ENCODE measurements at regions not wholly inside any gene's neighbourhood (a gene's known extent, or its start where the extent isn't known, plus 50 kb on each side); places are given as distances from the start of the nearest gene placed in this dataset.

GRCh38 chr5:124260921-124261515 is 485.4 kb downstream of the ZNF608 start:
- CTCF ChIA-PET, result no interaction called here

GRCh38 chr5:124259017-124259416 is 487.4 kb downstream of the ZNF608 start:
- no peaks in the 10 kb centered on the region for H3K9me2 ChIP-seq
- no peak for TF ChIP-seq EZH2phosphoT487 (IDR thresholded peaks at IDR 0.05; ENCODE audit: borderline replicate concordance, low read depth)
- TF ChIP-seq PBX3 (IDR thresholded peaks at IDR 0.05), result no peak
- TF ChIP-seq TEAD4 (IDR thresholded peaks at IDR 0.05; ENCODE audit: borderline replicate concordance, insufficient read depth), result no peak
- CTCF ChIA-PET, result no interaction called here
- H3F3A ChIP-seq (replicated peaks; ENCODE audit: insufficient read depth), result no peaks in the 10 kb centered on the region
- peaks cover 0 to under 1% of the 10 kb centered on the region in 2 experiments; a peak in 2 of 4 replicates for H3K4me1 ChIP-seq (ENCODE audit: control insufficient read depth in 1 of 2, insufficient read depth in 2 of 2, low read depth in 1 of 2, low read length in 1 of 2)
- no peak overlapping the region for H3K9ac ChIP-seq
- no peaks in the 10 kb centered on the region for H3K36me3 ChIP-seq (replicated peaks in 1 of 2; ENCODE audit: control insufficient read depth in 1 of 2, insufficient read depth in 2 of 2, low read length in 1 of 2)
- H3K27ac ChIP-seq (ENCODE audit: low read depth in 2 of 2, low read length in 1 of 2), result no peak overlapping the region
- H3K4me2 ChIP-seq, result no peak overlapping the region
- no peaks in the 10 kb centered on the region for H4K20me1 ChIP-seq (ENCODE audit: insufficient read depth)
- H3K27me3 ChIP-seq (ENCODE audit: insufficient read depth), result no peaks in the 10 kb centered on the region
- no peaks in the 10 kb centered on the region for H3K79me2 ChIP-seq (ENCODE audit: insufficient read depth)
- no peak overlapping the region for H2AFZ ChIP-seq (ENCODE audit: low read depth)
- DNase-seq, result no peak
- H3K9me3 ChIP-seq, result no peaks in the 10 kb centered on the region
- no peak overlapping the region for H3K4me3 ChIP-seq (ENCODE audit: low read depth in 2 of 2, low read length in 1 of 2)
- WGBS (ENCODE audit: low lambda C conversion rate), result 72% methylated on average over 4 of the region's 4 CpGs
- POLR2A ChIA-PET, result no interaction called here

More at GRCh38 chr5:124260921-124261515, 485.4 kb downstream of the ZNF608 start:
- H3K4me3 ChIP-seq (ENCODE audit: low read depth in 2 of 2, low read length in 1 of 2), result no peak overlapping the region
- H3K9me2 ChIP-seq, result no peaks in the 10 kb centered on the region
- H3K27ac ChIP-seq (ENCODE audit: low read depth in 2 of 2, low read length in 1 of 2), result no peak overlapping the region
- no peaks in the 10 kb centered on the region for H3K36me3 ChIP-seq (replicated peaks in 1 of 2; ENCODE audit: control insufficient read depth in 1 of 2, insufficient read depth in 2 of 2, low read length in 1 of 2)
- TF ChIP-seq POLR2AphosphoS5 (IDR thresholded peaks at IDR 0.05; ENCODE audit: low read depth, low read length) (no peak), RXRA (IDR thresholded peaks at IDR 0.05; ENCODE audit: borderline replicate concordance, low read depth) (no peak), NFIC (IDR thresholded peaks at IDR 0.05; ENCODE audit: borderline replicate concordance) (no peak), REST (IDR thresholded peaks at IDR 0.05; ENCODE audit: low read depth, low read length) (no peak)
- no peak overlapping the region for H3K4me2 ChIP-seq
- WGBS (ENCODE audit: low lambda C conversion rate), result 44% methylated on average over 8 of the region's 10 CpGs
- no peak for DNase-seq
- no peaks in the 10 kb centered on the region for H3K27me3 ChIP-seq (ENCODE audit: insufficient read depth)
- POLR2A ChIA-PET, result no interaction called here
- no peak overlapping the region for H3K9ac ChIP-seq
- H4K20me1 ChIP-seq (ENCODE audit: insufficient read depth), result no peaks in the 10 kb centered on the region
- no peak overlapping the region for H2AFZ ChIP-seq (ENCODE audit: low read depth)
- H3K9me3 ChIP-seq, result no peaks in the 10 kb centered on the region
- no peaks in the 10 kb centered on the region for H3F3A ChIP-seq (replicated peaks; ENCODE audit: insufficient read depth)
- no peaks in the 10 kb centered on the region for H3K79me2 ChIP-seq (ENCODE audit: insufficient read depth)
- H3K4me1 ChIP-seq (ENCODE audit: control insufficient read depth in 1 of 2, insufficient read depth in 2 of 2, low read depth in 1 of 2, low read length in 1 of 2), result no peaks in the 10 kb centered on the region; a peak in 2 of 4 replicates

Data from SK-N-SH (cell line).